Vagina (tissue), 2 donors: ENCODE measurements at regions not wholly inside any gene's neighbourhood (a gene's known extent, or its start where the extent isn't known, plus 50 kb on each side); places are given as distances from the start of the nearest gene placed in this dataset.

Source experiments
- CTCF ChIP-seq, 3 experiments: fragments of 450-650 bp in 2 of 3; fragments of 200-600 bp in 1 of 3; sonication (generic) in 1 of 3; IDR thresholded peaks; one replicate each; pipeline ENCODE4 v1.5.1; 2017 to 2019; ENCODE audit warnings: antibody characterized with exemption in 3 of 3, mild to moderate bottlenecking in 2 of 3, moderate library complexity in 2 of 3
- POLR2A ChIP-seq, 2 donors: fragments of 450-650 bp; IDR thresholded peaks; one replicate each; pipeline ENCODE4 v1.6.1; 2017; ENCODE audit warnings: antibody characterized with exemption in 2 of 2, mild to moderate bottlenecking in 2 of 2, moderate library complexity in 2 of 2
- POLR2AphosphoS5 ChIP-seq, 2 donors: sonication (generic); formaldehyde crosslinking; IDR thresholded peaks; one replicate each; pipeline ENCODE4 v1.9.0; 2017; ENCODE audit warnings: antibody characterized with exemption in 2 of 2, mild to moderate bottlenecking in 2 of 2, low read depth in 1 of 2; ENCODE audit not compliant: insufficient read depth in 1 of 2

GRCh38 chr6:134521116-134521501 lies 203.2 kb upstream of the SGK1 start:
- TF ChIP-seq CTCF (IDR thresholded peaks at IDR 0.05) (no peak), POLR2AphosphoS5 (IDR thresholded peaks at IDR 0.05; ENCODE audit: insufficient read depth in 1 of 2, low read depth in 1 of 2) (no peak), POLR2A (IDR thresholded peaks at IDR 0.05) (no peak)
